ENCODE measurements at regions not wholly inside any gene's neighbourhood (a gene's known extent, or its start where the extent isn't known, plus 50 kb on each side); places are given as distances from the start of the nearest gene placed in this dataset.

- Histone ChIP-seq H3K36me3 (ENCODE audit: insufficient read depth, low read length) (no peaks in the 10 kb centered on the region), H3K9ac (ENCODE audit: low read length) (no peak overlapping the region), H3F3A (ENCODE audit: insufficient read depth, low read length) (no peaks in the 10 kb centered on the region), H3K4me3 (ENCODE audit: low read depth, low read length, poor library complexity, severe bottlenecking) (no peak overlapping the region), H3K79me2 (ENCODE audit: insufficient read depth, low read length) (no peaks in the 10 kb centered on the region), H3K9me2 (ENCODE audit: low read depth, low read length) (no peaks in the 10 kb centered on the region), H3K27me3 (ENCODE audit: insufficient read depth, low read length) (no peaks in the 10 kb centered on the region), H3K4me2 (ENCODE audit: low read length) (no peak overlapping the region), H3K27ac (ENCODE audit: low read depth, low read length, poor library complexity, severe bottlenecking) (no peak overlapping the region), H3K4me1 (ENCODE audit: insufficient read depth, low read length, severe bottlenecking) (no peaks in the 10 kb centered on the region), H3K9me3 (ENCODE audit: low read length) (no peaks in the 10 kb centered on the region), H4K20me1 (ENCODE audit: insufficient read depth, low read length) (no peaks in the 10 kb centered on the region), H2AFZ (ENCODE audit: low read length) (no peak overlapping the region)
- TF ChIP-seq EZH2 (IDR thresholded peaks at IDR 0.05; ENCODE audit: borderline replicate concordance, low read length) (no peak), CTCF (IDR thresholded peaks at IDR 0.05; ENCODE audit: low read length) (no peak)
Observed at GRCh38 chr4:58522765-58523382, 1412.7 kb upstream of the IGFBP7 start.

GRCh38 chr4:58515226-58515625 lies 1405.0 kb upstream of the IGFBP7 start:
- H3K9me2 ChIP-seq (ENCODE audit: low read depth, low read length) = no peaks in the 10 kb centered on the region
- TF ChIP-seq EZH2 (IDR thresholded peaks at IDR 0.05; ENCODE audit: borderline replicate concordance, low read length) = no peak
- TF ChIP-seq CTCF (IDR thresholded peaks at IDR 0.05; ENCODE audit: low read length) = no peak
- no peak overlapping the region for H2AFZ ChIP-seq (ENCODE audit: low read length)
- H3K27ac ChIP-seq (ENCODE audit: low read depth, low read length, poor library complexity, severe bottlenecking) = no peak overlapping the region
- no peaks in the 10 kb centered on the region for H3K27me3 ChIP-seq (ENCODE audit: insufficient read depth, low read length)
- no peaks in the 10 kb centered on the region for H3K9me3 ChIP-seq (ENCODE audit: low read length)
- no peaks in the 10 kb centered on the region for H4K20me1 ChIP-seq (ENCODE audit: insufficient read depth, low read length)
- no peaks in the 10 kb centered on the region for H3K36me3 ChIP-seq (ENCODE audit: insufficient read depth, low read length)
- H3K79me2 ChIP-seq (ENCODE audit: insufficient read depth, low read length) = no peaks in the 10 kb centered on the region
- no peak overlapping the region for H3K9ac ChIP-seq (ENCODE audit: low read length)
- H3K4me3 ChIP-seq (ENCODE audit: low read depth, low read length, poor library complexity, severe bottlenecking) = no peak overlapping the region
- H3K4me2 ChIP-seq (ENCODE audit: low read length) = no peak overlapping the region
- no peaks in the 10 kb centered on the region for H3K4me1 ChIP-seq (ENCODE audit: insufficient read depth, low read length, severe bottlenecking)
- H3F3A ChIP-seq (ENCODE audit: insufficient read depth, low read length) = no peaks in the 10 kb centered on the region

- Histone ChIP-seq H3K4me1 (ENCODE audit: insufficient read depth, low read length, severe bottlenecking) (no peaks in the 10 kb centered on the region), H3K27ac (ENCODE audit: low read depth, low read length, poor library complexity, severe bottlenecking) (no peak overlapping the region)
- TF ChIP-seq EZH2 (IDR thresholded peaks at IDR 0.05; ENCODE audit: borderline replicate concordance, low read length) = no peak
- TF ChIP-seq CTCF (IDR thresholded peaks at IDR 0.05; ENCODE audit: low read length) = no peak
Observed at GRCh38 chr4:58514299-58514698, 1404.1 kb upstream of the IGFBP7 start.

More at GRCh38 chr4:58514299-58514698, 1404.1 kb upstream of the IGFBP7 start:
- no peak overlapping the region for H2AFZ ChIP-seq (ENCODE audit: low read length)
- no peaks in the 10 kb centered on the region for H3K9me2 ChIP-seq (ENCODE audit: low read depth, low read length)
- no peaks in the 10 kb centered on the region for H3K36me3 ChIP-seq (ENCODE audit: insufficient read depth, low read length)
- no peaks in the 10 kb centered on the region for H3K9me3 ChIP-seq (ENCODE audit: low read length)
- H3K27me3 ChIP-seq (ENCODE audit: insufficient read depth, low read length) = no peaks in the 10 kb centered on the region
- H3K9ac ChIP-seq (ENCODE audit: low read length) = no peak overlapping the region
- H4K20me1 ChIP-seq (ENCODE audit: insufficient read depth, low read length) = no peaks in the 10 kb centered on the region
- no peak overlapping the region for H3K4me3 ChIP-seq (ENCODE audit: low read depth, low read length, poor library complexity, severe bottlenecking)
- H3K79me2 ChIP-seq (ENCODE audit: insufficient read depth, low read length) = no peaks in the 10 kb centered on the region
- no peaks in the 10 kb centered on the region for H3F3A ChIP-seq (ENCODE audit: insufficient read depth, low read length)
- H3K4me2 ChIP-seq (ENCODE audit: low read length) = no peak overlapping the region

Data from OCI-LY1 (cell line).